ENCODE measurements at regions not wholly inside any gene's neighbourhood (a gene's known extent, or its start where the extent isn't known, plus 50 kb on each side); places are given as distances from the start of the nearest gene placed in this dataset.

DNA sequence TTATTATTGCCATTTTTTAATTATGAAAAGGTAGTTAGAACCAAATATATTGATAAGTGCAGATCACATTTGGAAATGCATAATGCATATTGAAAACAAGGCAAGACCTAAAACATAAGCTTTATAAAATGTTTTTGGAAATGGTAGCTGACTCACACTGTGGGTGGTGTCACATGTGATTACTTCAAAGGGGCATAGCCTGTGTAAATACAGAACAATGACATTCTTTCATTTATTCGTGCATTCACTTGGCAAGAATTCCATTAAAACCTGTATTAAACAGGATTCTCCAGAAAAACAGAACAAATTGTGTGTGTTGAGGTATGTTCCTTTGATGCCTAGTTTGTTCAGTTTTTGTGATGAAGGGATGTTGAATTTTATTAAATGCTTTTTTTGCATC, 427.3 kb upstream of the ST6GAL2 start:
- no peak for DNase-seq
- Histone ChIP-seq H3K27ac (ENCODE audit: low read length) (no peak overlapping the region), H3K9me3 (ENCODE audit: insufficient read depth, low read length, severe bottlenecking) (no peaks in the 10 kb centered on the region), H3K4me2 (ENCODE audit: insufficient read depth, low read length) (no peak overlapping the region), H3K36me3 (ENCODE audit: insufficient read depth, low read length) (no peaks in the 10 kb centered on the region), H3K9ac (ENCODE audit: low read depth, low read length) (no peak overlapping the region), H2AFZ (ENCODE audit: low read depth, low read length) (no peak overlapping the region), H4K20me1 (ENCODE audit: insufficient read depth, low read length) (no peaks in the 10 kb centered on the region), H3K79me2 (ENCODE audit: insufficient read depth, low read length) (no peaks in the 10 kb centered on the region), H3K27me3 (ENCODE audit: insufficient read depth, low read length, poor library complexity) (no peaks in the 10 kb centered on the region), H3K4me1 (ENCODE audit: insufficient read depth, low read length) (no peaks in the 10 kb centered on the region), H3K4me3 (ENCODE audit: low read depth in 1 of 2, low read length in 2 of 2) (no peak overlapping the region)
- TF ChIP-seq EZH2 (IDR thresholded peaks at IDR 0.05; ENCODE audit: borderline replicate concordance, low read depth, low read length, severe bottlenecking) (no peak), CTCF (IDR thresholded peaks at IDR 0.05; ENCODE audit: borderline replicate concordance, extremely low read depth, low read length, poor library complexity, severe bottlenecking) (no peak)
- no peak for ATAC-seq (ENCODE audit: insufficient read depth, low read depth)

DNA sequence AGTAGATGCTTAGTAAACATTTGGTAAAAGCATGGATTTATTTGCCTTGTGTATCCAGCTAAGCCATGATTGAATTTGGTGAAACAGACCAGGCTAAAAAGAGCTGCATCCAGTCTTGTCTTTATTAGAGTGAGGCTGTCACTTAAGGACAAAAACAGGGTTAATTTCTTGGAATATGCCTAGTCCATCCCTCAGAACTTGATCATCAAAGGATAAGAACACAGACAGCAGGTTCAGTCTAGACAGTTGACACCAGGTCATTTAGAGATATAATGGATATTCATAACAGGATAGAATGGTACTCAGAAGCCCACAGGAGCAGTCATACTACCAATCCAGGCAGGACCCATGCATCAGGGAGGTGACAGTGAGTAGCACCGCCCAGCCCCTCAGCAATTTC, 434.9 kb upstream of the ST6GAL2 start:
- Histone ChIP-seq H3K36me3 (ENCODE audit: insufficient read depth, low read length) (no peaks in the 10 kb centered on the region), H3K4me3 (ENCODE audit: low read depth in 1 of 2, low read length in 2 of 2) (no peak overlapping the region), H3K27me3 (ENCODE audit: insufficient read depth, low read length, poor library complexity) (no peaks in the 10 kb centered on the region), H3K27ac (ENCODE audit: low read length) (no peak overlapping the region), H3K79me2 (ENCODE audit: insufficient read depth, low read length) (no peaks in the 10 kb centered on the region), H3K4me1 (ENCODE audit: insufficient read depth, low read length) (no peaks in the 10 kb centered on the region), H3K9ac (ENCODE audit: low read depth, low read length) (no peak overlapping the region), H3K4me2 (ENCODE audit: insufficient read depth, low read length) (no peak overlapping the region), H3K9me3 (ENCODE audit: insufficient read depth, low read length, severe bottlenecking) (no peaks in the 10 kb centered on the region), H4K20me1 (ENCODE audit: insufficient read depth, low read length) (no peaks in the 10 kb centered on the region), H2AFZ (ENCODE audit: low read depth, low read length) (no peak overlapping the region)
- DNase-seq: no peak
- no peak for TF ChIP-seq CTCF (IDR thresholded peaks at IDR 0.05; ENCODE audit: borderline replicate concordance, extremely low read depth, low read length, poor library complexity, severe bottlenecking)
- no peak for TF ChIP-seq EZH2 (IDR thresholded peaks at IDR 0.05; ENCODE audit: borderline replicate concordance, low read depth, low read length, severe bottlenecking)
- no peak for ATAC-seq (ENCODE audit: insufficient read depth, low read depth)

DNA sequence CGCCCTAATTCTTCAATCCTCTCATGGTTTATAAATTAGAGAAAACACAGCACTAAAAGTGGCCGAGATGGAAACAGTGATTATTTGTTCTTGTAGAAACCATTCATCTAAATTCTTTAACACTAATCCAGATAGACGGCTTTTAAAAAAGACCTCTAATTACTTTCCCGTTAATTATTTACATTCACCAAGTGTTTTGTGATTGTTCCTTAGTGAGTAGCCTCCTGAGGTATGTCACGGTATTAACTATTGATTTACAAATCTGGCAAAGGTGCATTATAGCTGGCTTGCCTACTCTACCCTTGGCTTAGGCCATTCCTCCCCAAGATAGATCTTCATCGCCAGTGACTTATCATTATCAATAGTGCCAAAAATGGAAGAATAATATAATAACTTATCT, 436.4 kb upstream of the ST6GAL2 start:
- Histone ChIP-seq H4K20me1 (ENCODE audit: insufficient read depth, low read length) (no peaks in the 10 kb centered on the region), H3K4me1 (ENCODE audit: insufficient read depth, low read length) (no peaks in the 10 kb centered on the region), H3K9me3 (ENCODE audit: insufficient read depth, low read length, severe bottlenecking) (no peaks in the 10 kb centered on the region), H3K27me3 (ENCODE audit: insufficient read depth, low read length, poor library complexity) (no peaks in the 10 kb centered on the region), H3K9ac (ENCODE audit: low read depth, low read length) (no peak overlapping the region), H3K27ac (ENCODE audit: low read length) (no peak overlapping the region), H3K4me2 (ENCODE audit: insufficient read depth, low read length) (no peak overlapping the region), H2AFZ (ENCODE audit: low read depth, low read length) (no peak overlapping the region), H3K36me3 (ENCODE audit: insufficient read depth, low read length) (no peaks in the 10 kb centered on the region), H3K79me2 (ENCODE audit: insufficient read depth, low read length) (no peaks in the 10 kb centered on the region), H3K4me3 (ENCODE audit: low read depth in 1 of 2, low read length in 2 of 2) (no peak overlapping the region)
- TF ChIP-seq EZH2 (IDR thresholded peaks at IDR 0.05; ENCODE audit: borderline replicate concordance, low read depth, low read length, severe bottlenecking) (no peak), CTCF (IDR thresholded peaks at IDR 0.05; ENCODE audit: borderline replicate concordance, extremely low read depth, low read length, poor library complexity, severe bottlenecking) (no peak)
- ATAC-seq (ENCODE audit: insufficient read depth, low read depth): no peak
- DNase-seq: no peak
